Hepatocyte (in vitro differentiated cells): ENCODE measurements at regions not wholly inside any gene's neighbourhood (a gene's known extent, or its start where the extent isn't known, plus 50 kb on each side); places are given as distances from the start of the nearest gene placed in this dataset.

ENCODE experiments used
- DNase-seq: peaks from one replicate; pipeline ENCODE4 v3.0.0-alpha.2; 2016; ENCODE audit warnings: low spot score
- H2AFZ ChIP-seq: fragments of 200-600 bp; sonication (generic); 2 replicates; pipeline ENCODE4 v1.6.0; 2016; ENCODE audit warnings: antibody characterized with exemption, mild to moderate bottlenecking
- H3K27ac ChIP-seq: fragments of 200-600 bp; sonication (generic); 2 replicates; pipeline ENCODE4 v1.5.1; 2016; ENCODE audit warnings: mild to moderate bottlenecking
- H3K27me3 ChIP-seq: fragments of 200-600 bp; sonication (generic); 2 replicates; pipeline ENCODE4 v1.6.1; 2016
- H3K36me3 ChIP-seq: fragments of 200-600 bp; sonication (generic); replicated peaks from 2 replicates; pipeline ENCODE4 v1.5.1; 2016; ENCODE audit warnings: low read depth; ENCODE audit not compliant: insufficient read depth
- H3K4me1 ChIP-seq: fragments of 200-600 bp; sonication (generic); 2 replicates; pipeline ENCODE4 v1.5.1; 2016; ENCODE audit warnings: mild to moderate bottlenecking, moderate library complexity; ENCODE audit not compliant: insufficient read depth
- H3K4me2 ChIP-seq: fragments of 200-600 bp; sonication (generic); 2 replicates; pipeline ENCODE4 v1.6.0; 2016
- H3K4me3 ChIP-seq: fragments of 200-600 bp; sonication (generic); 2 replicates; pipeline ENCODE4 v1.5.1; 2016; ENCODE audit warnings: mild to moderate bottlenecking
- H3K79me2 ChIP-seq: fragments of 200-600 bp; sonication (generic); 2 replicates; pipeline ENCODE4 v1.6.0; 2017; ENCODE audit warnings: mild to moderate bottlenecking
- H3K9me2 ChIP-seq: fragments of 200-600 bp; sonication (generic); replicated peaks from 2 replicates; pipeline ENCODE4 v1.6.0; 2017; ENCODE audit warnings: mild to moderate bottlenecking; ENCODE audit not compliant: insufficient read depth
- H3K9me3 ChIP-seq: fragments of 200-600 bp; sonication (generic); 2 replicates; pipeline ENCODE4 v1.5.1; 2016; ENCODE audit warnings: low read depth, mild to moderate bottlenecking
- H4K20me1 ChIP-seq: fragments of 200-600 bp; sonication (generic); 2 replicates; pipeline ENCODE4 v1.6.0; 2016; ENCODE audit warnings: mild to moderate bottlenecking; ENCODE audit not compliant: insufficient read depth, poor library complexity, severe bottlenecking
- EZH2 ChIP-seq: fragments of 200-600 bp; sonication (generic); IDR thresholded peaks from 2 replicates; pipeline ENCODE4 v1.6.1; 2016; ENCODE audit warnings: antibody characterized with exemption, mild to moderate bottlenecking, borderline replicate concordance
- EZH2phosphoT487 ChIP-seq: fragments of 200-600 bp; sonication (generic); IDR thresholded peaks from one replicate; pipeline ENCODE4 v1.6.1; 2018; ENCODE audit warnings: antibody characterized with exemption, mild to moderate bottlenecking, low read depth, moderate library complexity; ENCODE audit not compliant: unreplicated experiment, severe bottlenecking
- WGBS: methylation state at CpG from one replicate; pipeline ENCODE4 v1.1.6; 2016; ENCODE audit warnings: low lambda C conversion rate; ENCODE audit errors: missing lambda C conversion rate; 5-methylcytosine and 5-hydroxymethylcytosine counted together
- TF ChIP-seq, protein P1 (sequence below): fragments of 200-600 bp; sonication (generic); IDR thresholded peaks from 2 replicates; pipeline ENCODE4 v1.5.1; 2016; ENCODE audit warnings: antibody characterized with exemption, mild to moderate bottlenecking; ENCODE audit not compliant: poor library complexity

DNA sequence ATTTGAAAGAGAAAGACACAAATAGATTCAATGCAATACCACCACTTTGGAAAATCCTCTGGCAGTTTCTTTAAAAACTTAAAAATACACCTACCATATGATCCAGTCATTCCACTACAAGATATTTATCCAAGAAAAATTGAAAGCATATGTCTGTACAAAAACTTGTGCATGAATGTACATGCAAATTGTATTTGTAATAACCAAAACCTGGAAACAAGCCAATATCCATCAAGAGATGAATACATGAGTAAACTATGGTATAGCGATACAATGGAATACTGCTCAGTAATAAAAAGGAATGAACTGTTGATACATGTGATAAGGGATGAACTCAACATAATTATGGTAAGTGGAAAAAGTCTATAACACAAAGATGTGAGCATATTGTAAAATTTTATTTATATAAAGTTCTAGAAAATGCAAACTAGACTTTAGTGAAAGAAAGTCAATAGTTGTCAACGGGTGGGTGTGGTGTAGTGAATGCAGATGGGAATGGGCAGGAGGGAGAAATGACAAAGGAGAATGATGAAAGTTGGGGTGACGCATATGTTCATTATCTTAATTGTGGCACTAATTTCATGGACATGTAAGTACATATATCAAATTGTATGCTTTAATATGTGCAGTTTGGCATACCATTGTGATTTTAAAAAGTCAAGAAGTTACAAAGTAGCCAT is 347.5 kb downstream of the SAMD5 start:
- no peaks in the 10 kb centered on the region for H3K36me3 ChIP-seq
- no peak overlapping the region for H2AFZ ChIP-seq
- TF ChIP-seq EZH2 (no peak), EZH2phosphoT487 (no peak)
- TF ChIP-seq, protein P1, sequence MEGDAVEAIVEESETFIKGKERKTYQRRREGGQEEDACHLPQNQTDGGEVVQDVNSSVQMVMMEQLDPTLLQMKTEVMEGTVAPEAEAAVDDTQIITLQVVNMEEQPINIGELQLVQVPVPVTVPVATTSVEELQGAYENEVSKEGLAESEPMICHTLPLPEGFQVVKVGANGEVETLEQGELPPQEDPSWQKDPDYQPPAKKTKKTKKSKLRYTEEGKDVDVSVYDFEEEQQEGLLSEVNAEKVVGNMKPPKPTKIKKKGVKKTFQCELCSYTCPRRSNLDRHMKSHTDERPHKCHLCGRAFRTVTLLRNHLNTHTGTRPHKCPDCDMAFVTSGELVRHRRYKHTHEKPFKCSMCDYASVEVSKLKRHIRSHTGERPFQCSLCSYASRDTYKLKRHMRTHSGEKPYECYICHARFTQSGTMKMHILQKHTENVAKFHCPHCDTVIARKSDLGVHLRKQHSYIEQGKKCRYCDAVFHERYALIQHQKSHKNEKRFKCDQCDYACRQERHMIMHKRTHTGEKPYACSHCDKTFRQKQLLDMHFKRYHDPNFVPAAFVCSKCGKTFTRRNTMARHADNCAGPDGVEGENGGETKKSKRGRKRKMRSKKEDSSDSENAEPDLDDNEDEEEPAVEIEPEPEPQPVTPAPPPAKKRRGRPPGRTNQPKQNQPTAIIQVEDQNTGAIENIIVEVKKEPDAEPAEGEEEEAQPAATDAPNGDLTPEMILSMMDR = no peak
- H3K4me1 ChIP-seq = no peaks in the 10 kb centered on the region
- H3K9me2 ChIP-seq = no peaks in the 10 kb centered on the region
- DNase-seq = no peak
- no peaks in the 10 kb centered on the region for H3K79me2 ChIP-seq
- no peaks in the 10 kb centered on the region for H3K27me3 ChIP-seq
- H3K27ac ChIP-seq = no peak overlapping the region
- H4K20me1 ChIP-seq = no peaks in the 10 kb centered on the region
- no peak overlapping the region for H3K4me2 ChIP-seq
- no peaks in the 10 kb centered on the region for H3K9me3 ChIP-seq
- 92% methylated on average over 3 of the region's 3 CpGs for WGBS
- H3K4me3 ChIP-seq = no peak overlapping the region

DNA sequence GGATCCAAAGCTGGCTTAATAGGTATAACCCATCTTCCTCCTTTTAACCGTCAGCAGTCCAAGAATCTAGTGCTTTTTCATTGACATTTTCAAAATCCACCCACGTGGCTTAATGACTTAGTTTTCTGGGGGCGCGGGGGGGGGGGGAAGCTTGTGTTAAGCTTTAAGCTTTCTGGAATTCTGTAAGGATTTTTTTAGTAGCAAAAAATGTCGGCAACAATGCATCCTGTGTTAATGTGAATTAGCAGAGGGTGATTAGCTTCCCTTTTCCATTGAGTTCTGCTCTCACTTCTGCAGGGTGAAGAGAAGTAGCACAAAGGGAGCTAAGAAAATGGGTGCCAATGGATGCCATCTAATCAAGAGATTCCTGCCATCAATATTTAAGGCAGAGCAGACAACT is 348.2 kb downstream of the SAMD5 start:
- Histone ChIP-seq H3K4me3 (no peak overlapping the region), H3K27ac (no peak overlapping the region), H4K20me1 (no peaks in the 10 kb centered on the region), H3K79me2 (no peaks in the 10 kb centered on the region), H2AFZ (no peak overlapping the region), H3K9me2 (no peaks in the 10 kb centered on the region), H3K9me3 (no peaks in the 10 kb centered on the region), H3K4me2 (no peak overlapping the region), H3K36me3 (no peaks in the 10 kb centered on the region), H3K27me3 (no peaks in the 10 kb centered on the region), H3K4me1 (no peaks in the 10 kb centered on the region)
- no peak for TF ChIP-seq EZH2
- TF ChIP-seq, protein P1 = no peak
- no peak for TF ChIP-seq EZH2phosphoT487
- 86% methylated on average over 4 of the region's 5 CpGs for WGBS
- no peak for DNase-seq

DNA sequence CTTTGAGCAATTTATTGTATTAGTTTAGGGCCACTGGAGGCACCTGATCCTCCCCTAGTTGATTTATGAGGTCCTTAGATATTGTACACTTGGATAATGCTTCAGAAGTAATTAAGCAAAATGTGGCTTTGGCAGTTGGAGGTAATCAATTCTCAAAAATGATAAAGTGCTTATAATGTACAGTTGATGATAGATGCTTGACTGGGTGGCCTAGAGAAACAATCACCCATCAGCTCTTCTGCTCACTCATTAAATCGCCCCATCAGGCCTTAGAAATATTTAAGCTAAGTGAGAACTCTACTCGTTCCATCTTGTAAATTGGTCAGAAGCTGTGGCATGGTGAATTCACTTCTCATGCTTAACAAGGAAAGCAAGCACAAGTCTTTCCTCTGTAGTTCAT is 349.9 kb downstream of the SAMD5 start:
- Histone ChIP-seq H3K36me3 (no peaks in the 10 kb centered on the region), H2AFZ (no peak overlapping the region), H3K27me3 (no peaks in the 10 kb centered on the region), H3K27ac (no peak overlapping the region), H3K4me2 (no peak overlapping the region), H3K4me1 (no peaks in the 10 kb centered on the region), H4K20me1 (no peaks in the 10 kb centered on the region), H3K79me2 (no peaks in the 10 kb centered on the region), H3K4me3 (no peak overlapping the region), H3K9me2 (no peaks in the 10 kb centered on the region), H3K9me3 (no peaks in the 10 kb centered on the region)
- DNase-seq = no peak
- WGBS = 100% methylated on average over 2 of the region's 2 CpGs
- TF ChIP-seq EZH2 (no peak), EZH2phosphoT487 (no peak)
- TF ChIP-seq, protein P1 = no peak
